Caco-2 (cell line): ENCODE measurements at regions not wholly inside any gene's neighbourhood (a gene's known extent, or its start where the extent isn't known, plus 50 kb on each side); places are given as distances from the start of the nearest gene placed in this dataset.

Experiments
- BruUV-seq: library from RNA; stranded (reverse); fragments of 400-500 nt; replicated peaks from 2 replicates; lab custom pipeline; 2021; lab: Mats Ljungman, UMichigan
- CTCF ChIA-PET: fragments of 300-600 bp; sonication (Branson Sonifier 250); formaldehyde crosslinking; loops from one replicate; lab custom pipeline; 2022; ENCODE audit warnings: antibody characterized with exemption; lab: Charles Lee
- POLR2A ChIA-PET: fragments of 300-600 bp; sonication (Branson Sonifier 250); formaldehyde crosslinking; loops from one replicate; lab custom pipeline; 2022; ENCODE audit warnings: antibody characterized with exemption; lab: Charles Lee
- DNase-seq, 2 experiments: peaks; one replicate each; pipeline versions ENCODE4 v3.0.0 to v3.0.0-alpha.2; 2020 to 2022
- H3K27me3 ChIP-seq: replicated peaks from 2 replicates; pipeline ENCODE4 v1.6.0; 2011; ENCODE audit warnings: low read length; ENCODE audit not compliant: control insufficient read depth, insufficient read depth
- H3K36me3 ChIP-seq: 2 replicates; pipeline ENCODE4 v1.5.1; 2011; ENCODE audit warnings: low read length; ENCODE audit not compliant: control insufficient read depth, insufficient read depth
- H3K4me1 ChIP-seq: fragments of 250-450 bp; sonication (Bioruptor Pico); 2 replicates; pipeline ENCODE4 v1.5.1; 2020; ENCODE audit warnings: mild to moderate bottlenecking
- H3K4me3 ChIP-seq: 2 replicates; pipeline ENCODE4 v1.5.1; 2011; ENCODE audit warnings: low read depth, mild to moderate bottlenecking, control low read depth, low read length
- H3K9me3 ChIP-seq: fragments of 250-450 bp; sonication (Bioruptor Pico); 2 replicates; pipeline ENCODE4 v1.5.1; 2020; ENCODE audit warnings: mild to moderate bottlenecking, moderate library complexity
- H3K27ac Mint-ChIP-seq: one replicate; pipeline ENCODE4 v1.8.0; 2022; ENCODE audit warnings: mixed read lengths; ENCODE audit not compliant: unreplicated experiment
- H3K27me3 Mint-ChIP-seq: one replicate; pipeline ENCODE4 v1.8.0; 2022; ENCODE audit warnings: mixed read lengths; ENCODE audit not compliant: insufficient read depth, unreplicated experiment
- H3K36me3 Mint-ChIP-seq: one replicate; pipeline ENCODE4 v1.8.0; 2022; ENCODE audit warnings: mild to moderate bottlenecking, mixed read lengths; ENCODE audit not compliant: insufficient read depth, unreplicated experiment
- H3K4me1 Mint-ChIP-seq: one replicate; pipeline ENCODE4 v1.8.0; 2022; ENCODE audit warnings: low read depth, mixed read lengths; ENCODE audit not compliant: unreplicated experiment
- H3K4me3 Mint-ChIP-seq: one replicate; pipeline ENCODE4 v1.8.0; 2022; ENCODE audit warnings: mild to moderate bottlenecking, moderate library complexity, mixed read lengths; ENCODE audit not compliant: unreplicated experiment
- H3K9me3 Mint-ChIP-seq: one replicate; pipeline ENCODE4 v1.8.0; 2022; ENCODE audit warnings: mixed read lengths; ENCODE audit not compliant: unreplicated experiment
- intact Hi-C: fragments of 100-400 bp; cut with micrococcal nuclease; formaldehyde crosslinking; loops from one replicate; pipeline ENCODE4 v1.10.0; 2022; ENCODE audit not compliant: unreplicated experiment
- TF ChIP-seq, protein P1 (sequence below), 2 experiments: fragments of 200-600 bp in 1 of 2; IDR thresholded peaks; 1 replicate in 1 of 2; 2 replicates in 1 of 2; pipeline versions ENCODE4 v1.5.1 to v1.8.0; 2011 to 2022; ENCODE audit warnings: antibody characterized with exemption in 1 of 2, control low read depth in 1 of 2, inconsistent platforms in 1 of 2, low read depth in 1 of 2, low read length in 1 of 2, mild to moderate bottlenecking in 1 of 2, moderate library complexity in 1 of 2; ENCODE audit not compliant: insufficient read depth in 1 of 2, severe bottlenecking in 1 of 2, unreplicated experiment in 1 of 2

DNA sequence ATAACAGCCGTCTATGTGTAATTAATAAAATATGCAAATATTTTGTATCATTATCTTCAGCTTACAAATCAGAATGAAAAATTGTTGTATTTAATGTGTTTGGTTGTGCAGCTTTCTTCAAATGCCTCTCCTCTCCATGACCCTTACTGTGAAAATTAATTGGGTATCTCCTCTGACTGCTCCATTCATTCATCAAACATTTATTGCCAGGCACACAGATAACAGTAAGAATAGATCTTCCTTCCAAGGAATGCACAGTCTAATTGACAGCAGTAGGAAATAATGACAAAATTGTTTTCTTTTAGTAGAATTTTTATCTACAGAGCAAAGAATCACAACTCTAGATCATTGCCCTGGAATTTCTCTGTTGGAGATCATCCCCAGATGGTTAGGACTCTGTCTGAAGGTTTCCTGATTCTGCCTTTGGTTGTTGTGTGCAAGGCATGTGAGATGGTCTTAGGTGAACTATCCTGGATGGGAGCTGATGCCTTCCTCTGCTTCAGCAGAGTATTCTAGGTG is 395.0 kb upstream of the FAT1 start:
- Histone ChIP-seq H3K4me1 (no peaks in the 10 kb centered on the region), H3K4me3 (no peak overlapping the region), H3K36me3 (no peaks in the 10 kb centered on the region), H3K9me3 (no peaks in the 10 kb centered on the region), H3K27me3 (no peaks in the 10 kb centered on the region)
- intact Hi-C loops, result no loop called here
- H3K4me1 Mint-ChIP-seq, result no peaks in the 10 kb centered on the region
- no peak for DNase-seq
- no peak overlapping the region for H3K27ac Mint-ChIP-seq
- H3K27me3 Mint-ChIP-seq, result no peaks in the 10 kb centered on the region
- CTCF ChIA-PET, result no interaction called here
- POLR2A ChIA-PET, result no interaction called here
- no peak overlapping the region for H3K4me3 Mint-ChIP-seq
- no peaks in the 10 kb centered on the region for H3K9me3 Mint-ChIP-seq
- no TSS peak for BruUV-seq
- TF ChIP-seq, protein P1, sequence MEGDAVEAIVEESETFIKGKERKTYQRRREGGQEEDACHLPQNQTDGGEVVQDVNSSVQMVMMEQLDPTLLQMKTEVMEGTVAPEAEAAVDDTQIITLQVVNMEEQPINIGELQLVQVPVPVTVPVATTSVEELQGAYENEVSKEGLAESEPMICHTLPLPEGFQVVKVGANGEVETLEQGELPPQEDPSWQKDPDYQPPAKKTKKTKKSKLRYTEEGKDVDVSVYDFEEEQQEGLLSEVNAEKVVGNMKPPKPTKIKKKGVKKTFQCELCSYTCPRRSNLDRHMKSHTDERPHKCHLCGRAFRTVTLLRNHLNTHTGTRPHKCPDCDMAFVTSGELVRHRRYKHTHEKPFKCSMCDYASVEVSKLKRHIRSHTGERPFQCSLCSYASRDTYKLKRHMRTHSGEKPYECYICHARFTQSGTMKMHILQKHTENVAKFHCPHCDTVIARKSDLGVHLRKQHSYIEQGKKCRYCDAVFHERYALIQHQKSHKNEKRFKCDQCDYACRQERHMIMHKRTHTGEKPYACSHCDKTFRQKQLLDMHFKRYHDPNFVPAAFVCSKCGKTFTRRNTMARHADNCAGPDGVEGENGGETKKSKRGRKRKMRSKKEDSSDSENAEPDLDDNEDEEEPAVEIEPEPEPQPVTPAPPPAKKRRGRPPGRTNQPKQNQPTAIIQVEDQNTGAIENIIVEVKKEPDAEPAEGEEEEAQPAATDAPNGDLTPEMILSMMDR (IDR thresholded peaks at IDR 0.05; ENCODE audit: insufficient read depth in 1 of 2, low read depth in 1 of 2, low read length in 1 of 2, severe bottlenecking in 1 of 2, unreplicated experiment in 1 of 2), result no peak
- no peaks in the 10 kb centered on the region for H3K36me3 Mint-ChIP-seq

GRCh38 chr4:187124331-187124730 is 400.7 kb upstream of the FAT1 start:
- Histone ChIP-seq H3K4me3 (no peak overlapping the region), H3K36me3 (no peaks in the 10 kb centered on the region), H3K27me3 (no peaks in the 10 kb centered on the region), H3K9me3 (no peaks in the 10 kb centered on the region), H3K4me1 (no peaks in the 10 kb centered on the region)
- Mint-ChIP-seq H3K36me3 (no peaks in the 10 kb centered on the region), H3K4me1 (no peaks in the 10 kb centered on the region), H3K4me3 (no peak overlapping the region), H3K9me3 (no peaks in the 10 kb centered on the region), H3K27ac (no peak overlapping the region), H3K27me3 (peaks cover 3% of the 10 kb centered on the region)
- ChIA-PET POLR2A (no interaction called here), CTCF (no interaction called here)
- no TSS peak for BruUV-seq
- DNase-seq, result no peak
- TF ChIP-seq, protein P1 (IDR thresholded peaks at IDR 0.05; ENCODE audit: insufficient read depth in 1 of 2, low read depth in 1 of 2, low read length in 1 of 2, severe bottlenecking in 1 of 2, unreplicated experiment in 1 of 2), result no peak
- intact Hi-C loops, result no loop called here

GRCh38 chr4:187125062-187125461 is 401.4 kb upstream of the FAT1 start:
- no peaks in the 10 kb centered on the region for H3K9me3 ChIP-seq
- intact Hi-C loops, result no loop called here
- H3K27me3 Mint-ChIP-seq, result peaks cover 3% of the 10 kb centered on the region
- no peak for DNase-seq
- H3K4me1 ChIP-seq, result no peaks in the 10 kb centered on the region
- TF ChIP-seq, protein P1 (IDR thresholded peaks at IDR 0.05; ENCODE audit: insufficient read depth in 1 of 2, low read depth in 1 of 2, low read length in 1 of 2, severe bottlenecking in 1 of 2, unreplicated experiment in 1 of 2), result no peak
- H3K4me1 Mint-ChIP-seq, result no peaks in the 10 kb centered on the region
- no peaks in the 10 kb centered on the region for H3K36me3 Mint-ChIP-seq
- H3K27ac Mint-ChIP-seq, result no peak overlapping the region
- no peaks in the 10 kb centered on the region for H3K27me3 ChIP-seq
- no peaks in the 10 kb centered on the region for H3K9me3 Mint-ChIP-seq
- ChIA-PET POLR2A (no interaction called here), CTCF (no interaction called here)
- H3K4me3 Mint-ChIP-seq, result no peak overlapping the region
- H3K4me3 ChIP-seq, result no peak overlapping the region
- no peaks in the 10 kb centered on the region for H3K36me3 ChIP-seq
- no TSS peak for BruUV-seq
